ENCODE measurements at regions not wholly inside any gene's neighbourhood (a gene's known extent, or its start where the extent isn't known, plus 50 kb on each side); places are given as distances from the start of the nearest gene placed in this dataset.

DNA sequence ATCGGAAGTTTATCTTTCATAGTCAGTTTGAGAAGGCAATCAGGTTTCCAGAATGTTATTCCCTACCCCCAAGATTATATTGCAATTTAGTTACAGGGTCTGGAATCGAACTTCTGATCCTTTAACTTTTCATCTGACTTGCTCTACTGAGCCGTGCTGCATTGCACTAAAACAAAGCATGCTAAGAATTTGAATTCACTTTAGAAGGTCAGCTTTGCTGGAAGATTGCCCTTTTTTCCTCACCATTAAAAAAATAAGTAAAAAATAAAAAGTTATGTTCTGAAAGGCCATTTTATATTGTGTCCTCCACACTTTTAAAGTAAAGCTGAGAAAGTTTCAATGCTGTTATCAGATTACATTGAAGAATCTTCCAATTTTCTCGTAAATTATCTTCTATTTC is 388.8 kb upstream of the PHF14 start:
- BruUV-seq (replicated peaks): no TSS peak

More for the DNA sequence above, 388.8 kb upstream of the PHF14 start:
- Histone ChIP-seq H3K79me2 (ENCODE audit: insufficient read depth, low read length) (no peaks in the 10 kb centered on the region), H4K20me1 (ENCODE audit: insufficient read depth) (no peaks in the 10 kb centered on the region), H3K4me3 (replicated peaks in 1 of 2; ENCODE audit: low read depth in 1 of 2, low read length in 2 of 2) (no peak overlapping the region), H3K9me3 (ENCODE audit: control insufficient read depth in 1 of 2, insufficient read depth in 1 of 2, low read depth in 1 of 2, low read length in 2 of 2) (no peaks in the 10 kb centered on the region), H3K4me1 (ENCODE audit: control insufficient read depth in 1 of 2, insufficient read depth in 2 of 2, low read length in 2 of 2) (no peaks in the 10 kb centered on the region), H3K9me2 (ENCODE audit: insufficient read depth) (no peaks in the 10 kb centered on the region), H3K9ac (ENCODE audit: low read length) (no peak overlapping the region), H3K27ac (ENCODE audit: low read depth, low read length) (no peak overlapping the region), H2AFZ (ENCODE audit: low read depth, low read length, poor library complexity, severe bottlenecking) (no peak overlapping the region), H3K4me2 (ENCODE audit: low read length) (no peak overlapping the region), H3K27me3 (ENCODE audit: insufficient read depth, low read length) (no peaks in the 10 kb centered on the region), H3K36me3 (ENCODE audit: control insufficient read depth in 1 of 2, insufficient read depth in 2 of 2, low read length in 2 of 2) (no peaks in the 10 kb centered on the region)
- RAD21 ChIA-PET (ENCODE audit: low non-redundant PET in 1 of 2, low total read pairs in 2 of 2, uncharacterized antibody in 2 of 2, unreplicated experiment in 2 of 2): no interaction called here
- TF ChIP-seq FOSL1 (IDR thresholded peaks at IDR 0.05; ENCODE audit: low read depth) (no peak), ELF1 (IDR thresholded peaks at IDR 0.05; ENCODE audit: borderline replicate concordance, low read depth) (no peak), SRF (IDR thresholded peaks at IDR 0.05; ENCODE audit: low read depth) (no peak), ZNF274 (IDR thresholded peaks at IDR 0.05; ENCODE audit: low read depth, low read length) (no peak), EZH2 (IDR thresholded peaks at IDR 0.05) (no peak), RAD21 (IDR thresholded peaks at IDR 0.05; ENCODE audit: low read depth) (no peak), EZH2phosphoT487 (IDR thresholded peaks at IDR 0.05; ENCODE audit: borderline replicate concordance) (no peak), JUND (IDR thresholded peaks at IDR 0.05) (no peak), POLR2A (IDR thresholded peaks at IDR 0.05; ENCODE audit: borderline replicate concordance, extremely low read depth, insufficient read depth, insufficient read length) (no peak), ZFX (IDR thresholded peaks at IDR 0.05) (no peak), CEBPB (IDR thresholded peaks at IDR 0.05; ENCODE audit: low read depth) (no peak), SIN3A (IDR thresholded peaks at IDR 0.05; ENCODE audit: low read depth) (no peak), SP1 (IDR thresholded peaks at IDR 0.05; ENCODE audit: low read depth) (no peak), POLR2AphosphoS5 (IDR thresholded peaks at IDR 0.05; ENCODE audit: low read depth, low read length) (no peak), CBX3 (IDR thresholded peaks at IDR 0.05; ENCODE audit: low read depth) (no peak)
- TF ChIP-seq, protein P1, sequence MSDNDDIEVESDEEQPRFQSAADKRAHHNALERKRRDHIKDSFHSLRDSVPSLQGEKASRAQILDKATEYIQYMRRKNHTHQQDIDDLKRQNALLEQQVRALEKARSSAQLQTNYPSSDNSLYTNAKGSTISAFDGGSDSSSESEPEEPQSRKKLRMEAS (IDR thresholded peaks at IDR 0.05): no peak
- TF ChIP-seq, protein P2, sequence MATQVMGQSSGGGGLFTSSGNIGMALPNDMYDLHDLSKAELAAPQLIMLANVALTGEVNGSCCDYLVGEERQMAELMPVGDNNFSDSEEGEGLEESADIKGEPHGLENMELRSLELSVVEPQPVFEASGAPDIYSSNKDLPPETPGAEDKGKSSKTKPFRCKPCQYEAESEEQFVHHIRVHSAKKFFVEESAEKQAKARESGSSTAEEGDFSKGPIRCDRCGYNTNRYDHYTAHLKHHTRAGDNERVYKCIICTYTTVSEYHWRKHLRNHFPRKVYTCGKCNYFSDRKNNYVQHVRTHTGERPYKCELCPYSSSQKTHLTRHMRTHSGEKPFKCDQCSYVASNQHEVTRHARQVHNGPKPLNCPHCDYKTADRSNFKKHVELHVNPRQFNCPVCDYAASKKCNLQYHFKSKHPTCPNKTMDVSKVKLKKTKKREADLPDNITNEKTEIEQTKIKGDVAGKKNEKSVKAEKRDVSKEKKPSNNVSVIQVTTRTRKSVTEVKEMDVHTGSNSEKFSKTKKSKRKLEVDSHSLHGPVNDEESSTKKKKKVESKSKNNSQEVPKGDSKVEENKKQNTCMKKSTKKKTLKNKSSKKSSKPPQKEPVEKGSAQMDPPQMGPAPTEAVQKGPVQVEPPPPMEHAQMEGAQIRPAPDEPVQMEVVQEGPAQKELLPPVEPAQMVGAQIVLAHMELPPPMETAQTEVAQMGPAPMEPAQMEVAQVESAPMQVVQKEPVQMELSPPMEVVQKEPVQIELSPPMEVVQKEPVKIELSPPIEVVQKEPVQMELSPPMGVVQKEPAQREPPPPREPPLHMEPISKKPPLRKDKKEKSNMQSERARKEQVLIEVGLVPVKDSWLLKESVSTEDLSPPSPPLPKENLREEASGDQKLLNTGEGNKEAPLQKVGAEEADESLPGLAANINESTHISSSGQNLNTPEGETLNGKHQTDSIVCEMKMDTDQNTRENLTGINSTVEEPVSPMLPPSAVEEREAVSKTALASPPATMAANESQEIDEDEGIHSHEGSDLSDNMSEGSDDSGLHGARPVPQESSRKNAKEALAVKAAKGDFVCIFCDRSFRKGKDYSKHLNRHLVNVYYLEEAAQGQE (IDR thresholded peaks at IDR 0.05; ENCODE audit: low read depth): no peak
- TF ChIP-seq, protein P3, sequence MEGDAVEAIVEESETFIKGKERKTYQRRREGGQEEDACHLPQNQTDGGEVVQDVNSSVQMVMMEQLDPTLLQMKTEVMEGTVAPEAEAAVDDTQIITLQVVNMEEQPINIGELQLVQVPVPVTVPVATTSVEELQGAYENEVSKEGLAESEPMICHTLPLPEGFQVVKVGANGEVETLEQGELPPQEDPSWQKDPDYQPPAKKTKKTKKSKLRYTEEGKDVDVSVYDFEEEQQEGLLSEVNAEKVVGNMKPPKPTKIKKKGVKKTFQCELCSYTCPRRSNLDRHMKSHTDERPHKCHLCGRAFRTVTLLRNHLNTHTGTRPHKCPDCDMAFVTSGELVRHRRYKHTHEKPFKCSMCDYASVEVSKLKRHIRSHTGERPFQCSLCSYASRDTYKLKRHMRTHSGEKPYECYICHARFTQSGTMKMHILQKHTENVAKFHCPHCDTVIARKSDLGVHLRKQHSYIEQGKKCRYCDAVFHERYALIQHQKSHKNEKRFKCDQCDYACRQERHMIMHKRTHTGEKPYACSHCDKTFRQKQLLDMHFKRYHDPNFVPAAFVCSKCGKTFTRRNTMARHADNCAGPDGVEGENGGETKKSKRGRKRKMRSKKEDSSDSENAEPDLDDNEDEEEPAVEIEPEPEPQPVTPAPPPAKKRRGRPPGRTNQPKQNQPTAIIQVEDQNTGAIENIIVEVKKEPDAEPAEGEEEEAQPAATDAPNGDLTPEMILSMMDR (IDR thresholded peaks at IDR 0.05 in 2 of 3, conservative IDR thresholded peaks at IDR 0.05 in 1 of 3; ENCODE audit: borderline replicate concordance in 1 of 3, insufficient read depth in 1 of 3, low read depth in 2 of 3, low read length in 2 of 3): no peak
- DNase-seq (ENCODE audit: low read depth, low spot score) (no peak), ATAC-seq (no peak)
- POLR2A ChIA-PET: no interaction called here
- CTCF ChIA-PET: no interaction called here
- intact Hi-C loops (cut with micrococcal nuclease): no loop called here
